ENCODE measurements at regions not wholly inside any gene's neighbourhood (a gene's known extent, or its start where the extent isn't known, plus 50 kb on each side); places are given as distances from the start of the nearest gene placed in this dataset.

DNA sequence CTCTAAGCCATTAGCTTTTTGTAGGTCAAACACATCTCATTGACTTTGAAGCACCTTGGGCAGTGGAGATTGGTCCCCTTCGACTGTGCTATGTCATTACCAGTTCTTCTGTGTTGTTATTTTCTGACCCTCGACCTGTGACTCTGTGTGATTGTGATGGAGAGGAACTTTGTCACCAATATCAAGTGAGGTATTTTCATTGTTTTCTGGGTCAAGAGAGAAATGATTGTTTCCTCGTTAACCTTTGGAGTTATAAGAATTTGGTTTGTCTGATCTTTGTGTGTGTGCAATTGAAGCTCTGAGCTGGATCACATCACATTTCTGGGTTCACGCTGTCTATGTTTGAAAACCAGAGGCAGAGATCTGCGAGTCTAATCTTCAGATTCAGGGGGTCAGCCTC, 432.2 kb upstream of the KLF6 start:
- H3K36me3 ChIP-seq (ENCODE audit: control insufficient read depth in 4 of 4, insufficient read depth in 3 of 4, low read depth in 1 of 4, low read length in 3 of 4) = no peaks in the 10 kb centered on the region
- no peak overlapping the region for H3K27ac ChIP-seq (ENCODE audit: low read depth in 1 of 2, low read length in 2 of 2)
- H3K27me3 ChIP-seq (ENCODE audit: control insufficient read depth in 4 of 4, insufficient read depth in 4 of 4, low read length in 3 of 4) = peaks cover 0 to 2% (median 0%) of the 10 kb centered on the region in 4 donors
- no peak overlapping the region for H3K9ac ChIP-seq (ENCODE audit: low read depth in 1 of 2, low read length in 2 of 2)
- WGBS = 63% methylated on average over 5 of the region's 5 CpGs
- no peak for DNase-seq (ENCODE audit: low spot score)
- H3K4me1 ChIP-seq (ENCODE audit: control insufficient read depth in 4 of 4, insufficient read depth in 4 of 4, low read length in 3 of 4) = no peaks in the 10 kb centered on the region
- no peak overlapping the region for H3K4me3 ChIP-seq (ENCODE audit: low read depth in 1 of 3, low read length in 3 of 3)
- H3K9me3 ChIP-seq (ENCODE audit: control insufficient read depth in 4 of 4, low read length in 3 of 4) = no peaks in the 10 kb centered on the region
- TF ChIP-seq, protein P1, sequence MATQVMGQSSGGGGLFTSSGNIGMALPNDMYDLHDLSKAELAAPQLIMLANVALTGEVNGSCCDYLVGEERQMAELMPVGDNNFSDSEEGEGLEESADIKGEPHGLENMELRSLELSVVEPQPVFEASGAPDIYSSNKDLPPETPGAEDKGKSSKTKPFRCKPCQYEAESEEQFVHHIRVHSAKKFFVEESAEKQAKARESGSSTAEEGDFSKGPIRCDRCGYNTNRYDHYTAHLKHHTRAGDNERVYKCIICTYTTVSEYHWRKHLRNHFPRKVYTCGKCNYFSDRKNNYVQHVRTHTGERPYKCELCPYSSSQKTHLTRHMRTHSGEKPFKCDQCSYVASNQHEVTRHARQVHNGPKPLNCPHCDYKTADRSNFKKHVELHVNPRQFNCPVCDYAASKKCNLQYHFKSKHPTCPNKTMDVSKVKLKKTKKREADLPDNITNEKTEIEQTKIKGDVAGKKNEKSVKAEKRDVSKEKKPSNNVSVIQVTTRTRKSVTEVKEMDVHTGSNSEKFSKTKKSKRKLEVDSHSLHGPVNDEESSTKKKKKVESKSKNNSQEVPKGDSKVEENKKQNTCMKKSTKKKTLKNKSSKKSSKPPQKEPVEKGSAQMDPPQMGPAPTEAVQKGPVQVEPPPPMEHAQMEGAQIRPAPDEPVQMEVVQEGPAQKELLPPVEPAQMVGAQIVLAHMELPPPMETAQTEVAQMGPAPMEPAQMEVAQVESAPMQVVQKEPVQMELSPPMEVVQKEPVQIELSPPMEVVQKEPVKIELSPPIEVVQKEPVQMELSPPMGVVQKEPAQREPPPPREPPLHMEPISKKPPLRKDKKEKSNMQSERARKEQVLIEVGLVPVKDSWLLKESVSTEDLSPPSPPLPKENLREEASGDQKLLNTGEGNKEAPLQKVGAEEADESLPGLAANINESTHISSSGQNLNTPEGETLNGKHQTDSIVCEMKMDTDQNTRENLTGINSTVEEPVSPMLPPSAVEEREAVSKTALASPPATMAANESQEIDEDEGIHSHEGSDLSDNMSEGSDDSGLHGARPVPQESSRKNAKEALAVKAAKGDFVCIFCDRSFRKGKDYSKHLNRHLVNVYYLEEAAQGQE (IDR thresholded peaks at IDR 0.05) = no peak
- TF ChIP-seq JUND (IDR thresholded peaks at IDR 0.05) (no peak), RXRA (IDR thresholded peaks at IDR 0.05) (no peak), EGR1 (IDR thresholded peaks at IDR 0.05; ENCODE audit: low read depth in 2 of 2) (no peak), RAD21 (IDR thresholded peaks at IDR 0.05) (no peak), CTCF (IDR thresholded peaks at IDR 0.05; ENCODE audit: low read depth, low read length, missing input control) (no peak), FOXA2 (IDR thresholded peaks at IDR 0.05) (no peak), NR2F2 (IDR thresholded peaks at IDR 0.05) (no peak), HNF4G (IDR thresholded peaks at IDR 0.05) (no peak), GABPA (IDR thresholded peaks at IDR 0.05 in 1 of 2, conservative IDR thresholded peaks at IDR 0.05 in 1 of 2) (no peak), TAF1 (conservative IDR thresholded peaks at IDR 0.05) (no peak)
- TF ChIP-seq, protein P2, sequence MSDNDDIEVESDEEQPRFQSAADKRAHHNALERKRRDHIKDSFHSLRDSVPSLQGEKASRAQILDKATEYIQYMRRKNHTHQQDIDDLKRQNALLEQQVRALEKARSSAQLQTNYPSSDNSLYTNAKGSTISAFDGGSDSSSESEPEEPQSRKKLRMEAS (IDR thresholded peaks at IDR 0.05) = no peak

DNA sequence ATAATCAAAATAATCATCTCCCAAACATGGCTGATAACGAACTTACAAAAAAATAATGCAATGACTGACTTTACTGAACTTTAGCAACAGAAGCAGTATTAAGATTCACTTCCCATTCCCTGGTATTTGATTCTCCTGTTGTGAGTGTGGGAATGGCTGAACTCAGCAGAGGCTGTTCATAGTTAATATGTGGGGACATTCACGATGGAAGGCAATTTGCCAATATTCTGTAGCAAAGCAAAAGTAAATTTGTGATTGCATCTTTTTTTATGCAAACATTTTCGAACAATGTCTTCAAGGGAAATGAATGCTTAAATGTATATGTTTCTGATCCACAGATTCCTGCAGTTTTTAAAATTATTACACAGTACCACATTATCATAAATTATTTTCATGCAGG, 431.7 kb upstream of the KLF6 start:
- Histone ChIP-seq H3K27me3 (ENCODE audit: control insufficient read depth in 4 of 4, insufficient read depth in 4 of 4, low read length in 3 of 4) (peaks cover 0 to 2% (median 0%) of the 10 kb centered on the region in 4 donors), H3K36me3 (ENCODE audit: control insufficient read depth in 4 of 4, insufficient read depth in 3 of 4, low read depth in 1 of 4, low read length in 3 of 4) (no peaks in the 10 kb centered on the region), H3K9ac (ENCODE audit: low read depth in 1 of 2, low read length in 2 of 2) (no peak overlapping the region), H3K4me3 (ENCODE audit: low read depth in 1 of 3, low read length in 3 of 3) (no peak overlapping the region), H3K4me1 (ENCODE audit: control insufficient read depth in 4 of 4, insufficient read depth in 4 of 4, low read length in 3 of 4) (no peaks in the 10 kb centered on the region), H3K9me3 (ENCODE audit: control insufficient read depth in 4 of 4, low read length in 3 of 4) (no peaks in the 10 kb centered on the region), H3K27ac (ENCODE audit: low read depth in 1 of 2, low read length in 2 of 2) (no peak overlapping the region)
- no peak for TF ChIP-seq FOXA2 (IDR thresholded peaks at IDR 0.05)
- no peak for TF ChIP-seq EGR1 (IDR thresholded peaks at IDR 0.05; ENCODE audit: low read depth in 2 of 2)
- TF ChIP-seq, protein P2 (IDR thresholded peaks at IDR 0.05) = no peak
- no peak for TF ChIP-seq HNF4A (conservative IDR thresholded peaks at IDR 0.05)
- TF ChIP-seq, protein P3, sequence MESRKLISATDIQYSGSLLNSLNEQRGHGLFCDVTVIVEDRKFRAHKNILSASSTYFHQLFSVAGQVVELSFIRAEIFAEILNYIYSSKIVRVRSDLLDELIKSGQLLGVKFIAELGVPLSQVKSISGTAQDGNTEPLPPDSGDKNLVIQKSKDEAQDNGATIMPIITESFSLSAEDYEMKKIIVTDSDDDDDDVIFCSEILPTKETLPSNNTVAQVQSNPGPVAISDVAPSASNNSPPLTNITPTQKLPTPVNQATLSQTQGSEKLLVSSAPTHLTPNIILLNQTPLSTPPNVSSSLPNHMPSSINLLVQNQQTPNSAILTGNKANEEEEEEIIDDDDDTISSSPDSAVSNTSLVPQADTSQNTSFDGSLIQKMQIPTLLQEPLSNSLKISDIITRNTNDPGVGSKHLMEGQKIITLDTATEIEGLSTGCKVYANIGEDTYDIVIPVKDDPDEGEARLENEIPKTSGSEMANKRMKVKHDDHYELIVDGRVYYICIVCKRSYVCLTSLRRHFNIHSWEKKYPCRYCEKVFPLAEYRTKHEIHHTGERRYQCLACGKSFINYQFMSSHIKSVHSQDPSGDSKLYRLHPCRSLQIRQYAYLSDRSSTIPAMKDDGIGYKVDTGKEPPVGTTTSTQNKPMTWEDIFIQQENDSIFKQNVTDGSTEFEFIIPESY (IDR thresholded peaks at IDR 0.05) = no peak
- TF ChIP-seq, protein P4, sequence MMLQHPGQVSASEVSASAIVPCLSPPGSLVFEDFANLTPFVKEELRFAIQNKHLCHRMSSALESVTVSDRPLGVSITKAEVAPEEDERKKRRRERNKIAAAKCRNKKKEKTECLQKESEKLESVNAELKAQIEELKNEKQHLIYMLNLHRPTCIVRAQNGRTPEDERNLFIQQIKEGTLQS (IDR thresholded peaks at IDR 0.05) = no peak
- DNase-seq (ENCODE audit: low spot score) = no peak
- WGBS = 59% methylated on average over 3 of the region's 3 CpGs

Data from liver (tissue), 8 donors.